CD8-positive, alpha-beta memory T cell (primary cell): ENCODE measurements at regions not wholly inside any gene's neighbourhood (a gene's known extent, or its start where the extent isn't known, plus 50 kb on each side); places are given as distances from the start of the nearest gene placed in this dataset.

Source experiments
- CTCF ChIA-PET: fragments of 350-600 bp; sonication (Branson Sonifier 250); formaldehyde crosslinking; loops from one replicate; lab custom pipeline; 2021; ENCODE audit warnings: antibody characterized with exemption; lab: Charles Lee
- POLR2A ChIA-PET: fragments of 350-600 bp; sonication (Branson Sonifier 250); formaldehyde crosslinking; loops from one replicate; lab custom pipeline; 2021; ENCODE audit warnings: antibody characterized with exemption; lab: Charles Lee
- DNase-seq, 5 donors: peaks; one replicate each; pipeline versions ENCODE4 v3.0.0 to v3.0.0-alpha.2; 2020 to 2022; ENCODE audit warnings: mixed read lengths in 1 of 5
- H3K27ac ChIP-seq: one replicate; pipeline ENCODE4 v1.7.0; 2013; ENCODE audit warnings: low read depth, mild to moderate bottlenecking, low read length, moderate library complexity
- H3K27me3 ChIP-seq: 2 replicates; pipeline ENCODE4 v1.7.0; 2013; ENCODE audit warnings: low read length, mild to moderate bottlenecking; ENCODE audit not compliant: insufficient read depth, poor library complexity, severe bottlenecking
- H3K36me3 ChIP-seq: 2 replicates; pipeline ENCODE4 v1.7.0; 2013; ENCODE audit warnings: mild to moderate bottlenecking, low read length, moderate library complexity; ENCODE audit not compliant: insufficient read depth
- H3K4me1 ChIP-seq: 2 replicates; pipeline ENCODE4 v1.7.0; 2013; ENCODE audit warnings: mild to moderate bottlenecking, low read length, moderate library complexity; ENCODE audit not compliant: insufficient read depth
- H3K4me3 ChIP-seq: 2 replicates; pipeline ENCODE4 v1.7.0; 2013; ENCODE audit warnings: mild to moderate bottlenecking, low read length
- H3K9me3 ChIP-seq: 2 replicates; pipeline ENCODE4 v1.7.0; 2013; ENCODE audit warnings: mild to moderate bottlenecking, low read length
- H3K27ac Mint-ChIP-seq, 8 donors: one replicate each; pipeline ENCODE4 v1.8.0; 2020 to 2021; ENCODE audit warnings: mixed read lengths in 8 of 8, mild to moderate bottlenecking in 6 of 8, inconsistent platforms in 3 of 8, moderate library complexity in 3 of 8
- H3K27me3 Mint-ChIP-seq, 2 donors: one replicate each; pipeline ENCODE4 v1.8.0; 2020 to 2021; ENCODE audit warnings: mixed read lengths in 2 of 2, mild to moderate bottlenecking in 1 of 2, moderate library complexity in 1 of 2
- H3K36me3 Mint-ChIP-seq, 3 donors: one replicate each; pipeline ENCODE4 v1.8.0; 2020 to 2021; ENCODE audit warnings: mixed read lengths in 3 of 3, inconsistent platforms in 1 of 3, mild to moderate bottlenecking in 1 of 3
- H3K4me1 Mint-ChIP-seq, 3 donors: one replicate each; pipeline ENCODE4 v1.8.0; 2020 to 2021; ENCODE audit warnings: mixed read lengths in 3 of 3, inconsistent platforms in 1 of 3, mild to moderate bottlenecking in 1 of 3
- H3K4me3 Mint-ChIP-seq, 7 donors: one replicate each; pipeline ENCODE4 v1.8.0; 2020 to 2021; ENCODE audit warnings: mixed read lengths in 7 of 7, mild to moderate bottlenecking in 6 of 7, moderate library complexity in 4 of 7, inconsistent platforms in 2 of 7
- H3K9me3 Mint-ChIP-seq, 5 donors: one replicate each; pipeline ENCODE4 v1.8.0; 2020 to 2022; ENCODE audit warnings: mixed read lengths in 5 of 5, mild to moderate bottlenecking in 3 of 5, moderate library complexity in 2 of 5, inconsistent platforms in 1 of 5

DNA sequence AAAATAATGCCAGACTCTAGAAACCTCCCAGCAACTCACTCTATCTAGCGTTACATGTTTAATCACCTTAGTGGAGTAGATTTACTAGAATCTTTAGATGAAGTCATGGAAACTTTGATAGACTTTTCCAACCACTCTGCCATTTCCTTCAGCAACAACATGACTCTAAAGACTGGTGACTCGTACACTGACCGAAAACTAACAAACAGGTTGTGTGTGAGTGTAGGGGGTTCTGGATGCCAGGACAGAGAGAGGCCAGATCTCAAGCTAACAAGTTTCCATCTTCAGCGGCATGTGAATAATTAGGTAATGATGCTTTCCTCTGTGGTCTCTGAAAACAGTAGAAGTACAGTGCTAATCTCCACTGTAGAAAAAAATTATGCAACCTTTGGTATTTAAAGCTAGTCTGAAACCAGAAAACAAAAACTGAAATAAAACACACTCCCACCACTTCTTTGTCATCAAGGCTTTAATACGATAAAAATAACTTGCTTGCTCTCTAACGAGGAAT lies 286.4 kb downstream of the PRDM5 start:
- H3K27ac Mint-ChIP-seq, result no peak overlapping the region
- ChIA-PET POLR2A (no interaction called here), CTCF (no interaction called here)

GRCh38 chr4:120633810-120634209 lies 288.7 kb downstream of the PRDM5 start:
- no peaks in the 10 kb centered on the region for H3K9me3 ChIP-seq
- H3K36me3 ChIP-seq, result no peaks in the 10 kb centered on the region
- CTCF ChIA-PET, result no interaction called here
- no peaks in the 10 kb centered on the region for H3K4me1 ChIP-seq
- no peak for DNase-seq
- Mint-ChIP-seq H3K27ac (no peak overlapping the region), H3K4me3 (no peak overlapping the region), H3K4me1 (no peaks in the 10 kb centered on the region), H3K27me3 (no peaks in the 10 kb centered on the region), H3K9me3 (no peaks in the 10 kb centered on the region), H3K36me3 (no peaks in the 10 kb centered on the region)
- no peaks in the 10 kb centered on the region for H3K27me3 ChIP-seq
- no peak overlapping the region for H3K4me3 ChIP-seq
- no peak overlapping the region for H3K27ac ChIP-seq
- POLR2A ChIA-PET, result no interaction called here

More for the DNA sequence above, 286.4 kb downstream of the PRDM5 start:
- no peaks in the 10 kb centered on the region for H3K9me3 ChIP-seq
- no peaks in the 10 kb centered on the region for H3K27me3 Mint-ChIP-seq
- no peaks in the 10 kb centered on the region for H3K4me1 Mint-ChIP-seq
- H3K27ac ChIP-seq, result no peak overlapping the region
- no peak overlapping the region for H3K4me3 ChIP-seq
- H3K4me3 Mint-ChIP-seq, result no peak overlapping the region
- H3K9me3 Mint-ChIP-seq, result no peaks in the 10 kb centered on the region
- H3K36me3 Mint-ChIP-seq, result no peaks in the 10 kb centered on the region
- H3K4me1 ChIP-seq, result no peaks in the 10 kb centered on the region
- H3K36me3 ChIP-seq, result no peaks in the 10 kb centered on the region
- no peak for DNase-seq
- H3K27me3 ChIP-seq, result no peaks in the 10 kb centered on the region

DNA sequence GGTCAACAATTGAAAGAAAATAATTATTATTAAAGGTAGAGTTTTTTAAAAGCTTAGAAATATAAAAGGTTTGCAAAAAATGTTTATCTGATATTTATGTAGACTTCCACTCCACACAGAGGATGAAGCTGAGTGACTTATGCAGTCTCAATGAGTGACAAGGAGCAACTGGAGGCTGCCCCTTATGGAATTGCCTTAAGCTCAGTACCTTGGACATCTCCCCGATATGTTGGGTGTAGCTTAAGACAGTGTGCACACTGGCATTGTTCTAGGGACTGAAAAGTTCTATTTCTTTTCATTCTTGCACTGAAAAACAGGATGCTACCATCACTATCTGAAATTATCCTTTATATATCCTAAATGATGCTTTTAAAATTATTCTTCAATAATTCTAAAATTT lies 292.1 kb downstream of the PRDM5 start:
- no peaks in the 10 kb centered on the region for H3K27me3 Mint-ChIP-seq
- Histone ChIP-seq H3K4me3 (no peak overlapping the region), H3K9me3 (no peaks in the 10 kb centered on the region), H3K36me3 (no peaks in the 10 kb centered on the region), H3K27ac (no peak overlapping the region), H3K27me3 (no peaks in the 10 kb centered on the region), H3K4me1 (no peaks in the 10 kb centered on the region)
- no peak for DNase-seq
- H3K9me3 Mint-ChIP-seq, result peaks cover 0 to 10% (median 2%) of the 10 kb centered on the region in 5 donors
- no peak overlapping the region for H3K4me3 Mint-ChIP-seq
- H3K36me3 Mint-ChIP-seq, result no peaks in the 10 kb centered on the region
- H3K27ac Mint-ChIP-seq, result no peak overlapping the region
- POLR2A ChIA-PET, result no interaction called here
- CTCF ChIA-PET, result no interaction called here
- no peaks in the 10 kb centered on the region for H3K4me1 Mint-ChIP-seq

GRCh38 chr4:120629546-120630108 lies 292.9 kb downstream of the PRDM5 start:
- POLR2A ChIA-PET, result no interaction called here
- Mint-ChIP-seq H3K27ac (no peak overlapping the region), H3K4me3 (no peak overlapping the region), H3K9me3 (peaks cover 0 to 10% (median 2%) of the 10 kb centered on the region in 5 donors), H3K27me3 (no peaks in the 10 kb centered on the region), H3K4me1 (no peaks in the 10 kb centered on the region), H3K36me3 (no peaks in the 10 kb centered on the region)
- H3K36me3 ChIP-seq, result no peaks in the 10 kb centered on the region
- H3K9me3 ChIP-seq, result no peaks in the 10 kb centered on the region
- no peak overlapping the region for H3K4me3 ChIP-seq
- H3K27ac ChIP-seq, result no peak overlapping the region
- no peak for DNase-seq
- no peaks in the 10 kb centered on the region for H3K27me3 ChIP-seq
- no peaks in the 10 kb centered on the region for H3K4me1 ChIP-seq
- CTCF ChIA-PET, result no interaction called here

- Mint-ChIP-seq H3K9me3 (peaks cover 0 to 6% (median 4%) of the 10 kb centered on the region in 5 donors), H3K36me3 (no peaks in the 10 kb centered on the region), H3K27ac (no peak overlapping the region)
Measured at GRCh38 chr4:120622601-120623000, 299.9 kb downstream of the PRDM5 start.

DNA sequence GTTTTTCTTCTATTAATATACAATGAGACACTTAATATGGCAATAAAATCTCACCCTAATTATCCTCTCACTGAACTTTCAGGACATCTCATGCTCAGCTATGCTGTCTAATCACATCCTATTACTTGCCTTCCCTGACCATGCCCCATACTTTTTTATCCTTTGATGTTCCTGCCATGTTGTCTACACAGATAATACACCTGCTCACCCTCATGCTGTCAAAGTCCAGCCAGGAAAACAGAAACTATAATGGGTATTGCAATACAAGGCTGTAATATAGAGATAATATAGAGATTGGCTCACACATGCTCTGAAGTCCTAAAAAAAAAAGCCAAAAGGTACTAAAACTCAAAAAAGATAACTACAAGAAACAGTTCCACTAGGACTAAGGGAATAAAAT lies 305.4 kb downstream of the PRDM5 start:
- CTCF ChIA-PET, result no interaction called here
- Histone ChIP-seq H3K27ac (no peak overlapping the region), H3K4me3 (no peak overlapping the region), H3K27me3 (no peaks in the 10 kb centered on the region), H3K36me3 (no peaks in the 10 kb centered on the region), H3K4me1 (no peaks in the 10 kb centered on the region), H3K9me3 (no peaks in the 10 kb centered on the region)
- DNase-seq, result no peak
- no peaks in the 10 kb centered on the region for H3K4me1 Mint-ChIP-seq
- peaks cover 0 to 3% of the 10 kb centered on the region in 2 donors for H3K27me3 Mint-ChIP-seq
- POLR2A ChIA-PET, result no interaction called here
- H3K36me3 Mint-ChIP-seq, result no peaks in the 10 kb centered on the region
- no peak overlapping the region for H3K4me3 Mint-ChIP-seq
- H3K27ac Mint-ChIP-seq, result no peak overlapping the region
- H3K9me3 Mint-ChIP-seq, result peaks cover 0 to 2% (median 0%) of the 10 kb centered on the region in 5 donors

More at GRCh38 chr4:120622601-120623000, 299.9 kb downstream of the PRDM5 start:
- no peak overlapping the region for H3K4me3 Mint-ChIP-seq
- POLR2A ChIA-PET, result no interaction called here
- H3K36me3 ChIP-seq, result no peaks in the 10 kb centered on the region
- DNase-seq, result no peak
- H3K4me1 ChIP-seq, result no peaks in the 10 kb centered on the region
- H3K27me3 ChIP-seq, result no peaks in the 10 kb centered on the region
- H3K4me1 Mint-ChIP-seq, result no peaks in the 10 kb centered on the region
- H3K27ac ChIP-seq, result no peak overlapping the region
- H3K27me3 Mint-ChIP-seq, result peaks cover 0 to 9% of the 10 kb centered on the region in 2 donors
- H3K9me3 ChIP-seq, result no peaks in the 10 kb centered on the region
- CTCF ChIA-PET, result no interaction called here
- H3K4me3 ChIP-seq, result no peak overlapping the region

DNA sequence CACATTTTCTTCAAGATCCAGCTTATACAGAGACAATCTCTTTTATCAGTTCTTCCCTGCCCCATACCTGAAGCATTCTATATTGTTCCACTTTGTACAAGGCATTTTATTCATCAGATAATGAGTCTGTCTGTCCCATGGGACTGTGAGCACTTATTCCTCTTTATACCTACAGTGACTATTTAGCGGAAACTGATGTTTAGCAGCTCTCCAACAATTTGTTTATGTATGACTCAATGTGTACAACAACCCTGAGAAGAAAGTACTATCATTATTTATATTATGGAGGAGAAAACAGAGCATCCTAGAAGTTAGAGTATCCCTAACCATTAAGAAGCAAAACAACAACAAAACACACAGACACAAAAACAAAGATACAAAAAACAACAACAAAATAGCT lies 306.5 kb downstream of the PRDM5 start:
- H3K36me3 Mint-ChIP-seq, result no peaks in the 10 kb centered on the region
- peak overlapping the region in 1 of 8 donors; percentile 73 for H3K27ac Mint-ChIP-seq
- POLR2A ChIA-PET, result no interaction called here
- H3K4me1 Mint-ChIP-seq, result no peaks in the 10 kb centered on the region
- H3K27me3 Mint-ChIP-seq, result peaks cover 0 to 3% of the 10 kb centered on the region in 2 donors
- Histone ChIP-seq H3K36me3 (no peaks in the 10 kb centered on the region), H3K4me3 (no peak overlapping the region), H3K9me3 (no peaks in the 10 kb centered on the region), H3K27ac (no peak overlapping the region), H3K4me1 (no peaks in the 10 kb centered on the region), H3K27me3 (no peaks in the 10 kb centered on the region)
- no peak for DNase-seq
- peaks cover 0 to 2% (median 0%) of the 10 kb centered on the region in 5 donors for H3K9me3 Mint-ChIP-seq
- CTCF ChIA-PET, result no interaction called here
- no peak overlapping the region for H3K4me3 Mint-ChIP-seq

DNA sequence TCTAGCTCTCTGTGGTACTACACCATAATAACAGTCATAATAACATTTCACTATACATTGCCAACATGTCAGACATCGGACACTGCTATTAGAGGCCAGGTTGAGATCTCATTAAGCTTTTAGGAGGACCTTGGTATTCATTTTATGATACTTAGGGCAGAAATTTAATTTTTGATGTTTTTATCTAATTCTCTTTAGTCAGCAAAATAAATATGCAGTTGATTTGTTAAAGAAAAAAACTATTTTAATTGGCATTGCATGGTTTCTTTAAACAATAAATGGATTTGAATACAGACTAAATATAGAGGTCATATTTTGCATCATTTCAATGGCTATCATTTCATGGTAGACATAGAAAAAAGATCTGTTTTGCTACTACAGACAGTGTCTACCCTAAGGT lies 308.7 kb downstream of the PRDM5 start:
- Histone ChIP-seq H3K9me3 (no peaks in the 10 kb centered on the region), H3K4me1 (no peaks in the 10 kb centered on the region), H3K27me3 (no peaks in the 10 kb centered on the region), H3K36me3 (no peaks in the 10 kb centered on the region), H3K27ac (no peak overlapping the region), H3K4me3 (no peak overlapping the region)
- CTCF ChIA-PET, result no interaction called here
- no peaks in the 10 kb centered on the region for H3K4me1 Mint-ChIP-seq
- no peak overlapping the region for H3K4me3 Mint-ChIP-seq
- DNase-seq, result no peak
- no peaks in the 10 kb centered on the region for H3K27me3 Mint-ChIP-seq
- H3K36me3 Mint-ChIP-seq, result no peaks in the 10 kb centered on the region
- POLR2A ChIA-PET, result no interaction called here
- peaks cover 0 to 2% (median 0%) of the 10 kb centered on the region in 5 donors for H3K9me3 Mint-ChIP-seq
- H3K27ac Mint-ChIP-seq, result no peak overlapping the region
